OCI-LY3 (cell line): ENCODE measurements at regions not wholly inside any gene's neighbourhood (a gene's known extent, or its start where the extent isn't known, plus 50 kb on each side); places are given as distances from the start of the nearest gene placed in this dataset.

Source experiments
- EZH2phosphoT487 ChIP-seq: fragments of 200-600 bp; shearing (Covaris generic); IDR thresholded peaks from 2 replicates; pipeline ENCODE4 v1.6.1; 2018; ENCODE audit warnings: antibody characterized with exemption, mixed run types, low read depth
- TF ChIP-seq, protein P1 (sequence below): fragments of 200-600, 300-600 bp; sonication (generic); IDR thresholded peaks from 2 replicates; pipeline ENCODE4 v1.5.1; 2014; ENCODE audit warnings: antibody characterized with exemption, low read length, low read depth

GRCh38 chr2:105640246-105640645 is 104.5 kb upstream of the NCK2 start:
- TF ChIP-seq, protein P1, sequence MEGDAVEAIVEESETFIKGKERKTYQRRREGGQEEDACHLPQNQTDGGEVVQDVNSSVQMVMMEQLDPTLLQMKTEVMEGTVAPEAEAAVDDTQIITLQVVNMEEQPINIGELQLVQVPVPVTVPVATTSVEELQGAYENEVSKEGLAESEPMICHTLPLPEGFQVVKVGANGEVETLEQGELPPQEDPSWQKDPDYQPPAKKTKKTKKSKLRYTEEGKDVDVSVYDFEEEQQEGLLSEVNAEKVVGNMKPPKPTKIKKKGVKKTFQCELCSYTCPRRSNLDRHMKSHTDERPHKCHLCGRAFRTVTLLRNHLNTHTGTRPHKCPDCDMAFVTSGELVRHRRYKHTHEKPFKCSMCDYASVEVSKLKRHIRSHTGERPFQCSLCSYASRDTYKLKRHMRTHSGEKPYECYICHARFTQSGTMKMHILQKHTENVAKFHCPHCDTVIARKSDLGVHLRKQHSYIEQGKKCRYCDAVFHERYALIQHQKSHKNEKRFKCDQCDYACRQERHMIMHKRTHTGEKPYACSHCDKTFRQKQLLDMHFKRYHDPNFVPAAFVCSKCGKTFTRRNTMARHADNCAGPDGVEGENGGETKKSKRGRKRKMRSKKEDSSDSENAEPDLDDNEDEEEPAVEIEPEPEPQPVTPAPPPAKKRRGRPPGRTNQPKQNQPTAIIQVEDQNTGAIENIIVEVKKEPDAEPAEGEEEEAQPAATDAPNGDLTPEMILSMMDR, result no peak
- no peak for TF ChIP-seq EZH2phosphoT487
